K562 (cell line): ENCODE measurements at regions not wholly inside any gene's neighbourhood (a gene's known extent, or its start where the extent isn't known, plus 50 kb on each side); places are given as distances from the start of the nearest gene placed in this dataset.

Experiments
- ATF1 ChIP-seq, 2 experiments: fragments of 450-650 bp in 1 of 2; IDR thresholded peaks; 2 replicates each; pipeline ENCODE4 v1.6.1; 2016; ENCODE audit warnings: missing compliant biosample characterization in 1 of 2, missing genetic modification characterization in 1 of 2
- C11orf30 ChIP-seq: fragments of 450-650 bp; IDR thresholded peaks from 2 replicates; pipeline ENCODE4 v1.6.1; 2016; ENCODE audit warnings: low read depth, mild to moderate bottlenecking
- FOXM1 ChIP-seq, 2 experiments: fragments of 450-650 bp in 1 of 2; sonication (generic) in 1 of 2; formaldehyde crosslinking in 1 of 2; IDR thresholded peaks; 2 replicates each; pipeline versions ENCODE4 v1.6.1 to v1.9.0; 2017 to 2022; ENCODE audit warnings: low read depth in 2 of 2, mild to moderate bottlenecking in 2 of 2, missing genetic modification reagents in 1 of 2, moderate library complexity in 1 of 2
- ILF3 ChIP-seq: fragments of 450-650 bp; IDR thresholded peaks from 2 replicates; pipeline ENCODE4 v1.6.1; 2018; ENCODE audit warnings: antibody characterized with exemption, mild to moderate bottlenecking, moderate library complexity, borderline replicate concordance
- MTA2 ChIP-seq: fragments of 450-650 bp; IDR thresholded peaks from 2 replicates; pipeline ENCODE4 v1.6.1; 2016; ENCODE audit warnings: low read depth
- NCOA1 ChIP-seq: fragments of 450-650 bp; IDR thresholded peaks from 2 replicates; pipeline ENCODE4 v1.6.1; 2016; ENCODE audit warnings: low read depth
- NUFIP1 ChIP-seq: fragments of 450-650 bp; IDR thresholded peaks from 2 replicates; pipeline ENCODE4 v1.6.1; 2018; ENCODE audit not compliant: partially characterized antibody
- POLR2H ChIP-seq: IDR thresholded peaks from 2 replicates; pipeline ENCODE4 v1.6.1; 2016; ENCODE audit warnings: missing genetic modification characterization, low read depth, mild to moderate bottlenecking, control low read depth, missing compliant biosample characterization, moderate library complexity
- RAD21 ChIP-seq, 2 experiments: fragments of 250-450 bp in 1 of 2; fragments of 450-650 bp in 1 of 2; sonication (Bioruptor Pico) in 1 of 2; formaldehyde crosslinking in 1 of 2; IDR thresholded peaks in 1 of 2; conservative IDR thresholded peaks in 1 of 2; 2 replicates each; pipeline versions ENCODE4 v1.4.0 to v1.8.0; 2020 to 2022; ENCODE audit warnings: mild to moderate bottlenecking in 2 of 2, moderate library complexity in 1 of 2
- SIN3A ChIP-seq, 2 experiments: fragments of 150-350 bp in 1 of 2; IDR thresholded peaks; 2 replicates each; pipeline ENCODE4 v1.6.1; 2011 to 2016; ENCODE audit warnings: borderline replicate concordance in 2 of 2, low read depth in 2 of 2, low read length in 2 of 2, mild to moderate bottlenecking in 2 of 2, moderate library complexity in 2 of 2; ENCODE audit not compliant: control insufficient read depth in 1 of 2
- ZNF384 ChIP-seq: IDR thresholded peaks from 2 replicates; pipeline ENCODE4 v1.6.1; 2012; ENCODE audit warnings: low read depth, low read length, improper control_type of control experiment
- TF ChIP-seq, protein P1 (sequence below), 2 experiments: IDR thresholded peaks in 1 of 2; conservative IDR thresholded peaks in 1 of 2; 2 replicates each; pipeline ENCODE4 v1.6.1; 2016; ENCODE audit warnings: low read depth in 2 of 2, mild to moderate bottlenecking in 1 of 2, missing compliant biosample characterization in 1 of 2, missing genetic modification characterization in 1 of 2, moderate library complexity in 1 of 2
- TF ChIP-seq, protein P2 (sequence below), 2 experiments: fragments of 450-650 bp; formaldehyde crosslinking in 1 of 2; IDR thresholded peaks; 2 replicates each; pipeline versions ENCODE4 v1.4.0 to v1.6.1; 2014 to 2020; ENCODE audit warnings: mild to moderate bottlenecking in 2 of 2, borderline replicate concordance in 1 of 2, low read depth in 1 of 2

DNA sequence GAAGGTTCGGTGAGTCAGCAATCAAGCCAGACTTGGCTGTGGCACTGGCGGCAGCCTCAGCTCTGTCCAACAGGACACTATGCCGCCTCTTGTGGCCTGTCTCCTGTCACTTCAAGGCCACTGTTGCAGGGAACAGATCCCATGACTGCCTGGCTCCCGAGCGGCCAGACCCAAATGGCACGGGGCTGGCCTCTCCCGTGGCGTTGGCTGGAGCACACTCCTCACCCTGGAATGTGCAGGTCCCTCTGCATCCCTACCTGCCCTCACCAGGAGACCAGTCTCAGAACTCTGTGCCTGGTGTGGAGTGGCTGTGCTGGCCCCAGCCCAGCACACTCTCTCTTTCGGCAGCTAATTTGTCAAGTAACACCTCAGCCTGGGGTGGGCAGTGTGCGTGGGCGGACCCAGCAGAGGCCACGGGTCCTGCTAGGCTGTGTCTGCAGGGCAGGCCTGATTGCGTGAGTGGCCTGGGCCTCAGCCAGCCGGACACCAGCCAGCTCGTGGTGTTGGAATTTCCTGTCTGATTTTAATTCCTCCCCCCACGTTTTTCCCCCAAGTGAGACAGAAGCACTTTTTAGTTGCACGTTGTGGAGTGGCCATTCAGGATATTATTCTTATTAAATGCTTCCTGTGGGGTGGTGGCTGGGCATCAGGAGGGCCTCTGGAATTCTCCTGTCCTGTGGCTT, 179.3 kb downstream of the GLI2 start (continued):
- TF ChIP-seq RAD21 (CRISPR knock-in tag; conservative IDR thresholded peaks at IDR 0.05 in 1 of 2, IDR thresholded peaks at IDR 0.05 in 1 of 2) (peak in 1 of 2 experiments; percentile 24; a peak in 2 of 4 replicates), C11orf30 (peak; percentile 91), NCOA1 (no peak), POLR2H (tag) (no peak), SIN3A (IDR thresholded peaks at IDR 0.05; ENCODE audit: borderline replicate concordance in 2 of 2, control insufficient read depth in 1 of 2, low read depth in 2 of 2, low read length in 2 of 2) (no peak), ILF3 (no peak), MTA2 (no peak), NUFIP1 (no peak), ZNF384 (no peak), ATF1 (CRISPR knock-in tag; IDR thresholded peaks at IDR 0.05) (no peak), ATF1 (tag; IDR thresholded peaks at IDR 0.05) (0 out of 2 replicates have a peak, but pooled peaks have one; percentile 20), FOXM1 (IDR thresholded peaks at IDR 0.05; ENCODE audit: low read depth) (no peak), FOXM1 (CRISPR knock-in tag; IDR thresholded peaks at IDR 0.05; ENCODE audit: low read depth) (no peak)
- TF ChIP-seq, protein P1, sequence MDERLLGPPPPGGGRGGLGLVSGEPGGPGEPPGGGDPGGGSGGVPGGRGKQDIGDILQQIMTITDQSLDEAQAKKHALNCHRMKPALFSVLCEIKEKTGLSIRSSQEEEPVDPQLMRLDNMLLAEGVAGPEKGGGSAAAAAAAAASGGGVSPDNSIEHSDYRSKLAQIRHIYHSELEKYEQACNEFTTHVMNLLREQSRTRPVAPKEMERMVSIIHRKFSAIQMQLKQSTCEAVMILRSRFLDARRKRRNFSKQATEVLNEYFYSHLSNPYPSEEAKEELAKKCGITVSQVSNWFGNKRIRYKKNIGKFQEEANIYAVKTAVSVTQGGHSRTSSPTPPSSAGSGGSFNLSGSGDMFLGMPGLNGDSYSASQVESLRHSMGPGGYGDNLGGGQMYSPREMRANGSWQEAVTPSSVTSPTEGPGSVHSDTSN (CRISPR knock-in tag; IDR thresholded peaks at IDR 0.05; ENCODE audit: low read depth), result no peak
- TF ChIP-seq, protein P1 (tag; conservative IDR thresholded peaks at IDR 0.05; ENCODE audit: low read depth), result peak; percentile 69
- TF ChIP-seq, protein P2, sequence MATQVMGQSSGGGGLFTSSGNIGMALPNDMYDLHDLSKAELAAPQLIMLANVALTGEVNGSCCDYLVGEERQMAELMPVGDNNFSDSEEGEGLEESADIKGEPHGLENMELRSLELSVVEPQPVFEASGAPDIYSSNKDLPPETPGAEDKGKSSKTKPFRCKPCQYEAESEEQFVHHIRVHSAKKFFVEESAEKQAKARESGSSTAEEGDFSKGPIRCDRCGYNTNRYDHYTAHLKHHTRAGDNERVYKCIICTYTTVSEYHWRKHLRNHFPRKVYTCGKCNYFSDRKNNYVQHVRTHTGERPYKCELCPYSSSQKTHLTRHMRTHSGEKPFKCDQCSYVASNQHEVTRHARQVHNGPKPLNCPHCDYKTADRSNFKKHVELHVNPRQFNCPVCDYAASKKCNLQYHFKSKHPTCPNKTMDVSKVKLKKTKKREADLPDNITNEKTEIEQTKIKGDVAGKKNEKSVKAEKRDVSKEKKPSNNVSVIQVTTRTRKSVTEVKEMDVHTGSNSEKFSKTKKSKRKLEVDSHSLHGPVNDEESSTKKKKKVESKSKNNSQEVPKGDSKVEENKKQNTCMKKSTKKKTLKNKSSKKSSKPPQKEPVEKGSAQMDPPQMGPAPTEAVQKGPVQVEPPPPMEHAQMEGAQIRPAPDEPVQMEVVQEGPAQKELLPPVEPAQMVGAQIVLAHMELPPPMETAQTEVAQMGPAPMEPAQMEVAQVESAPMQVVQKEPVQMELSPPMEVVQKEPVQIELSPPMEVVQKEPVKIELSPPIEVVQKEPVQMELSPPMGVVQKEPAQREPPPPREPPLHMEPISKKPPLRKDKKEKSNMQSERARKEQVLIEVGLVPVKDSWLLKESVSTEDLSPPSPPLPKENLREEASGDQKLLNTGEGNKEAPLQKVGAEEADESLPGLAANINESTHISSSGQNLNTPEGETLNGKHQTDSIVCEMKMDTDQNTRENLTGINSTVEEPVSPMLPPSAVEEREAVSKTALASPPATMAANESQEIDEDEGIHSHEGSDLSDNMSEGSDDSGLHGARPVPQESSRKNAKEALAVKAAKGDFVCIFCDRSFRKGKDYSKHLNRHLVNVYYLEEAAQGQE (IDR thresholded peaks at IDR 0.05; ENCODE audit: borderline replicate concordance), result peak; percentile 39
- TF ChIP-seq, protein P2 (CRISPR knock-in tag; IDR thresholded peaks at IDR 0.05; ENCODE audit: low read depth), result no peak
